NT2/D1 (cell line): ENCODE measurements at regions not wholly inside any gene's neighbourhood (a gene's known extent, or its start where the extent isn't known, plus 50 kb on each side); places are given as distances from the start of the nearest gene placed in this dataset.

ENCODE experiments used
- SUZ12 ChIP-seq: IDR thresholded peaks from 2 replicates; pipeline ENCODE4 v1.6.1; 2011; ENCODE audit not compliant: insufficient read length, insufficient read depth; ENCODE audit errors: extremely low read depth
- ZNF274 ChIP-seq: IDR thresholded peaks from 2 replicates; pipeline ENCODE4 v1.6.1; 2011; ENCODE audit warnings: mild to moderate bottlenecking, low read depth, low read length

GRCh38 chr2:117702098-117702497, 112.4 kb upstream of the DDX18 start:
- no peak for TF ChIP-seq SUZ12
- no peak for TF ChIP-seq ZNF274
